ENCODE measurements at regions not wholly inside any gene's neighbourhood (a gene's known extent, or its start where the extent isn't known, plus 50 kb on each side); places are given as distances from the start of the nearest gene placed in this dataset.

- no peak for DNase-seq
Observed at GRCh38 chr6:139590206-139590605, 215.8 kb upstream of the CITED2 start.

GRCh38 chr6:139588734-139589593 lies 214.5 kb upstream of the CITED2 start:
- no peak for DNase-seq

DNA sequence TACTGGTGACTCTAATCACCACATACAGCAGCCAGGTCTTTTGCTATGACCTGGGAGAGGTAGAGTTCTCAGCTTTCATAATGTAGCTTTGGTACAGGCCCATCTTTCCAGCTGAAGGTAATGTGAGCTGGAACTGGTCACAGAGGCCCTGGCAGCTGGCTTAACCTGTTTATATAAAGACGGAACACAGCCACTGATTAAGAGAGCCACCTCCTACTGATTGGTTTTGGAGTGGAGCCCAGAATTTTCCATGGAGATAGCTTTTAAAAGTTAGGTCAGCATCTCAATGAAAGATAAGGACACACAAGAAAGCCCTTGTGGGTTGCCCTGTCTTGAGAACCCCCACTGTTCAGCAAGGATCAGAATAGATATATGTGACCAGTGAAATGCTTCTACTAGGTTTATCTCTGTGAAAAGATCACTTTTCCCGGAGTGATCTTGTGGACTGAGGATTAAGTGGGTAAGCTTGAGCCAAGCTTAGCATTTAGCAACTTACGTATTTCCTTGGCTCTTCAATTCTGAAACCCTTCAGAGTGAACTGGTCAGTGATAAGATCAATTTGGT lies 213.7 kb upstream of the CITED2 start:
- DNase-seq, result no peak

DNA sequence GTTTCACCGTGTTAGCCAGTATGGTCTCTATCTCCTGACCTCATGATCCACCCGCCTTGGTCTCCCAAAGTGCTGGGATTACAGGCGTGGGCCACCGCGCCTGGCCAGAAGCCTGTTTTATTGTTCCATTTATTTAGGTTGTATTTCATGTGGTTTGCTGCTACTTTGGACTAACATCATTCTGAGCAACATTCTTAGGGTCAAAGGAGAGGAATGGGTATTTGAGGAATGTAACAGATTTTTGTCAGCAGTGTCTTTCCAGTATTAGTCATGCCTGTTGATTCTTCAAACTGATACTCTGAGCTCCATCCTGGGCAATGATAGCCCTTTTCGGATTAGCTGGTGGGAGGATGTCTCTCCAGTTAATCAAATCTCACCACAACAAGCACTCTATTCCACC lies 213.0 kb upstream of the CITED2 start:
- no peak for DNase-seq

GRCh38 chr6:139586273-139586672 lies 211.8 kb upstream of the CITED2 start:
- DNase-seq, result no peak

GRCh38 chr6:139584599-139584998 lies 210.2 kb upstream of the CITED2 start:
- DNase-seq, result no peak

DNA sequence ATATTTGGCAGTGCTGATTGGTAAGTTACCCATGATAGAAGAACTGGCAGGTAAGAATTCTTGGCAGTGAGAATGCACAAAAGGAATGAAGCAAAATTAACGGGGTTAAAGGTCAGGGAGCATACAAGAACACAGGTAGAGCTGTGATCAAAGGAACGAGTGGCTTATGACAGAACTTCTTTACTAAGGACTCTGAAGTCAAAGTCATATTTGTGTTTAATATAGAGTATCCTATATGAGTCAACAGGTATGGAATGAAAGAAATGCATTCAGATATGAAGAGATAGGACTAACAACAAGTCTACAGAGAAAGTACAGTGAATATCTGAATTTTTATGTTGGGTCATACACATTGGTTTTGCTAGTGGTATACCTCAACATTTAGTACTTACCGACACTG lies 209.0 kb upstream of the CITED2 start:
- DNase-seq, result no peak

GRCh38 chr6:139582956-139583355 lies 208.5 kb upstream of the CITED2 start:
- DNase-seq, result no peak

- DNase-seq, result no peak
Observed at GRCh38 chr6:139581485-139581865, 207.0 kb upstream of the CITED2 start.

DNA sequence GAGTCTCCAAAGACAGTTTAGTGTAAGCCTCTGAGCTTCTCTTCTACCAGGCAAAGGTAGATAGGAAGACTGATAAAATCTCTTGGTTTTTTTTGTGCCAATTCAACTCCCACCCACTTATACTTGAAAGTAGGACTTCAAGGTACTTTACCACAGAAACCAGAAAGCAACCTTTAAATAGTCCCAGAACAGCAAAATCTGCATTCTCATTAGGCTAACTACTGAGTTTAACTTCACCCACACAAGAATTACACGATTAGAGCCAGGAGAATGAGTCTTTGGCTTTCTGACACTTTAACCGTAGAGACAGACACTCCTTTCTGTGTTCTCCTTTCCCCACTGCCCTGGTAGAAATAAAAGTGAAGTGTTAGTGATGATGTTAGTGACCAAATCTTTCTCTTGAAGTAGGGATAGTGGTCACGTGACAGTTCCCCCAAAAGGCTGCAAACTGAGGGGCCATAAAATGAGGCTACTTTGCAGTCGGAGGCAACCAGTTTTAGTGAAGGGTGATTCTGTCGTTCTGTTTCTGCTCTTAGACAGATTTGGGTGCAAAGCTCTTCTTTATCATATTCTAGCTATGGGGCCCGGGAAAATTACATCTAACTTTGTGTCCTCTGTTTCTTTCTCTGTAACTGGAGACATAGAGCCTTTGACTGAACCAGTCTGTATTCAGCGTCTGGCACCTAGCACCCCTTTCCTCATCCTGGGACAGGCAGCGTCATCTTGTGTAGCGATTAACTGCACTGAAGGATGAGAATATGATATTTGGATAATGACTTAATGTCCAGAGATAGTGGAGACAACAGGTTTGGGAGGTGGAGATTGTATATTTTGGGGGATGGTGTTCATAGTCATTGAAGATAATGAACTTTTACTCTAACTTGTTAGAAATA lies 206.4 kb upstream of the CITED2 start:
- no peak for DNase-seq

DNA sequence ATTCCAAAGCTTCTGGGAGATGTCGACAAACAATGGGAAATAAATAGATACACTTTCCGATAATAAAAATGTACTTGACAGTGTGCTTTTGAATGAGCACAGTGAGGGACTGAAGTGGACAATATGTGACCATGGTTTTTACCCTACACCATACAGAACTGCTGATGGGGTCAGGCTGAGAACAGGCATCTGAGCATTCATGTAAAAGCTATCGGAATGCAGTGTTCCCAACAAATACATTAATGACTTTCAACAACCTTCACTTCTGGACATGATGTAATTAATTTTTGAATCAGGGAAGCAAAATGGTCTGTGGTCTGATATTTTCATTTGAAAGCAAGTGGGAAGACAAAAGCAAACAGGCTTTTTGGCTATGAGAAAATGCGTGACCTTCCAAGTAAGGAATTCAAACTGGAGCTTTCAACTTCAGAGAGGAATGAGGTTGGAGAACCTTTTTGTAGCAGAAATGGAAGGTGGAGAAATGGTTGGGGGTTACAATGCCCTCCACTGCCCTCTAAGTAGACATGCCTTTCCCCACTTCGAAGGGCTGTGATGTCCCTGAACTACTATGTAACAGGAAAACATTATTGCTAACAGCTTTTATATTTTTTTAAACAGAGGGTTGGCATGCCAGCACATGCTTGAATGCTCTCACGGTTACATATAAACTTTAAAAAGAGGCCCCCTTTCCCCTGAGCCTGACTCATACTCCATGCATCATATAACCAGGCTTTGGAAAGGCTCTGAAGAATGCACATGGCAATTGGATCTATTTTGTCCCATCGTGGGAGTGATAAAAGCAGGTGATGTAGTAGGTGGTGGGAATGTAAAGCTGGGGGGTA lies 203.5 kb upstream of the CITED2 start:
- DNase-seq, result no peak

- no peak for DNase-seq
Observed at GRCh38 chr6:139577124-139577762, 202.8 kb upstream of the CITED2 start.

DNA sequence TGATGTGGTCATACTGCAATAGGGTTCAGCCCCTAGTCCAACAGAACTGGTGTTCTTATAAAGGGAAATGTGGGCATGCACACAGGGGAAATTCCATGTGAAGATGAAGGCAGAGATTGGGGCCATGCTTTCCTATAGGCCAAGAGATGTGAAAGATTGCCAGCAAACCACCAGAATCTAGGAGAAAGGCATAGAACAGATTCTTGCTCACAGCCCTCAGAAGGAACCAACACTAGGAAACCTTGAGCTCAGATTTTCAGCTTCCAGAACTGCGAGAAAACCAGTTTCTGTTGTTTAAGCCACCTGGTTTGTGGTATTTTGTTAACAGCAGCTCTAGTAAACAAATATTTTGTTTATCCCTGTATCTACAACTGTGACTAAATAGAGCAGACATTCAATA lies 197.6 kb upstream of the CITED2 start:
- no peak for DNase-seq

DNA sequence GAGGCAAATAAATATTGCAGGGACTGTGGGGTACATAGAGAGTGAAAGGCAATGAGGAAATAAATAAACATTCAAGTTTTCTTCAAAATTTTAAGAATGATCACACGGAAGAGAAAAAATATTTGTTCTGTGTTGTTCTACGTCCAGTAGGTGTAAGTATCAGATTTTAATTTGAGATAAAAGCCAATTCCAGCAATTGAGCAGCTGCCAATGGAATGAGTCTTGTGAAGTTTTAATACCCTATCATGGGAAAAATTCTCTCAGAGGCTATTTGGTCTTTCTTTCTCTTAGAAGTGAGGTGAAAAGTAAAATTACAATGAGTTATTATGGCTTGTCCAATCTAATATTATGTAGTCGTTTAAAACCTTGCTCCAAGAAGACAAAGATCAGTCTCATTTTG lies 195.7 kb upstream of the CITED2 start:
- DNase-seq, result no peak

GRCh38 chr6:139569566-139569965 lies 195.1 kb upstream of the CITED2 start:
- DNase-seq, result no peak

- no peak for DNase-seq
Observed at GRCh38 chr6:139568956-139569538, 194.6 kb upstream of the CITED2 start.

GRCh38 chr6:139568151-139568955 lies 193.9 kb upstream of the CITED2 start:
- DNase-seq, result no peak

- no peak for DNase-seq
Observed at GRCh38 chr6:139567095-139567494, 192.6 kb upstream of the CITED2 start.

DNA sequence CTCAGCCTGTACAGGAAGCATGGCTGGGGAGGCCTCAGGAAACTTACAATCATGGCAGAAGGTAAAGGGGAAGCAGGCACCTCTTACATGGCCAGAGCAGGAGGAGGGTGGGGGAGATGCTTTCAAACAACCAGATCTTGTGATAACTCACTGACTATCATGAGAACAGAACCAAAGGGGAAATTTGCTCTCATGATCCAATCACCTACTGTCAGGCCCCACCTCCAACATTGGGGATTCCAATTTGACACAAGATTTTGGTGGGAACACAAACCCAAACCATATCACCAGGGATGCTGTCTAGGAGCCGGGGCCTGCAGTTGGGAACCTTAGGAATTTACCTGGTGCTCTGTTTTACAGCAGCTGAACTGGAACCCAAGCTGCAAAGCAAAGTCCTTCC lies 191.1 kb upstream of the CITED2 start:
- DNase-seq, result no peak

GRCh38 chr6:139557547-139557946 lies 183.1 kb upstream of the CITED2 start:
- no peak for DNase-seq

DNA sequence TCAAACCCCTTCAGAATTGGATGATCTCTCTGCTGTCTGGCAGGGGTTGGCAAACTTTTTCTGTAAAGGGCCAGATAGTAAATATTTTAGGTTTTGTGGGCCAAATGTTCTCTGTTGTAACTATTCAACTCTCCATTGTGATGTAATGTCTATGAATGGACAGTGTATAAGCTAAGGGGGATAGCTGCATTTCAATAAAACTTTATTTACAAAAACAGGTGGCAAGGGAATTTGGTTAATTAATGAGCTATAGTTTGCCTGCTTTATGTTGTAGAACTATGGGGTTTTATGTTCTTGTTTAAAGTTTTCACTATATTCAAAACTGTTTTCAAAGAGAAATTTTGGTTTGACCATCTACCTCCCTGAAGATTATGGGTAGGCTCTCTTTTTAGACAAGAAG lies 182.1 kb upstream of the CITED2 start:
- no peak for DNase-seq
